Transverse colon (tissue), 4 donors: ENCODE measurements at regions not wholly inside any gene's neighbourhood (a gene's known extent, or its start where the extent isn't known, plus 50 kb on each side); places are given as distances from the start of the nearest gene placed in this dataset.
A peak's percentile ranks its signal among the peaks of the same experiment; 100 is the strongest.

Source experiments
- DNase-seq: peaks from one replicate; pipeline ENCODE4 v3.0.0-alpha.2; 2019
- H3K27ac ChIP-seq, 4 donors: fragments of 200-600 bp; sonication (generic); 2 replicates each; pipeline ENCODE4 v1.5.1; 2016 to 2018; ENCODE audit warnings: inconsistent platforms in 4 of 4
- H3K27me3 ChIP-seq: fragments of 200-600 bp; sonication (generic); 2 replicates; pipeline ENCODE4 v1.5.1; 2017; ENCODE audit warnings: inconsistent platforms
- H3K36me3 ChIP-seq, 4 donors: fragments of 200-600 bp; sonication (generic); 2 replicates each; pipeline ENCODE4 v1.5.1; 2017 to 2019; ENCODE audit warnings: inconsistent platforms in 4 of 4
- H3K4me1 ChIP-seq, 4 donors: fragments of 200-600 bp; sonication (generic); 2 replicates each; pipeline ENCODE4 v1.5.1; 2017 to 2020; ENCODE audit warnings: inconsistent platforms in 4 of 4
- H3K4me3 ChIP-seq, 4 donors: fragments of 200-600 bp; sonication (generic); 1 replicate in 1 of 4; 2 replicates in 3 of 4; pipeline versions ENCODE4 v1.5.1 to v1.6.1; 2017 to 2019; ENCODE audit warnings: inconsistent platforms in 4 of 4
- H3K9me3 ChIP-seq, 2 donors: fragments of 200-600 bp; sonication (generic); 2 replicates each; pipeline ENCODE4 v1.5.1; 2017 to 2019; ENCODE audit warnings: inconsistent platforms in 2 of 2
- CTCF ChIP-seq, 5 experiments: fragments of 200-600 bp in 3 of 5; fragments of 450-650 bp in 2 of 5; sonication (generic) in 3 of 5; IDR thresholded peaks; 1 replicate in 2 of 5; 2 replicates in 3 of 5; pipeline ENCODE4 v1.5.1; 2016 to 2017; ENCODE audit warnings: antibody characterized with exemption in 5 of 5, inconsistent platforms in 3 of 5, mild to moderate bottlenecking in 2 of 5, moderate library complexity in 1 of 5
- EP300 ChIP-seq: sonication (generic); formaldehyde crosslinking; IDR thresholded peaks from one replicate; pipeline ENCODE4 v1.6.1; 2017; ENCODE audit warnings: antibody characterized with exemption, low read depth
- POLR2A ChIP-seq: fragments of 450-650 bp; IDR thresholded peaks from one replicate; pipeline ENCODE4 v1.6.1; 2016; ENCODE audit warnings: antibody characterized with exemption, mild to moderate bottlenecking, moderate library complexity
- POLR2AphosphoS5 ChIP-seq, 3 donors: sonication (generic); formaldehyde crosslinking; IDR thresholded peaks; one replicate each; pipeline ENCODE4 v1.6.1; 2016; ENCODE audit warnings: antibody characterized with exemption in 3 of 3
- WGBS, 2 donors: methylation state at CpG; one replicate each; pipeline ENCODE4 v1.1.5; 2018; ENCODE audit warnings: low coverage in 1 of 2; 5-methylcytosine and 5-hydroxymethylcytosine counted together
- in situ Hi-C, 4 donors: fragments of 200-750 bp; cut with MboI; loops; one replicate each; pipeline versions ENCODE4 v1.15.0 to v1.15.1; 2017; ENCODE audit warnings: low sequenced_read_pairs in 3 of 4, low pct_ligation_motif_present in 1 of 4, low pct_unique_long_range_greater_than_20kb in 1 of 4
- intact Hi-C: fragments of 100-400 bp; cut with DNase I; formaldehyde crosslinking; loops from one replicate; pipeline ENCODE4 v1.15.1; 2023; ENCODE audit warnings: low total_unique reads

GRCh38 chr6:26295691-26296555 is 69.1 kb upstream of the BTN3A2 start:
- in situ Hi-C loops, result loop anchor here in 1 of 4 donors (25.0 kb wide), 1 partner anchor 866 kb away; no protein-coding TSS in a partner anchor
- Histone ChIP-seq H3K27ac (peak overlapping the region in 1 of 4 donors; percentile 1), H3K27me3 (no peaks in the 10 kb centered on the region)

GRCh38 chr6:26296556-26296856 is 68.5 kb upstream of the BTN3A2 start:
- Histone ChIP-seq H3K27me3 (no peaks in the 10 kb centered on the region), H3K27ac (no peak overlapping the region)

More at GRCh38 chr6:26295691-26296555, 69.1 kb upstream of the BTN3A2 start:
- peaks cover 0 to 3% (median 1%) of the 10 kb centered on the region in 4 donors for H3K4me1 ChIP-seq
- intact Hi-C loops, result no loop called here
- H3K9me3 ChIP-seq, result no peaks in the 10 kb centered on the region
- peak; percentile 27 for DNase-seq
- H3K36me3 ChIP-seq, result no peaks in the 10 kb centered on the region
- TF ChIP-seq POLR2A (no peak), CTCF (IDR thresholded peaks at IDR 0.05) (peak in 1 of 5 experiments; percentile 20)
- H3K4me3 ChIP-seq, result peak overlapping the region in 1 of 4 donors; percentile 1
- WGBS, 2 donors, result 43 to 49% methylated on average over 11 of the region's 11 CpGs

GRCh38 chr6:26296857-26297648 is 67.9 kb upstream of the BTN3A2 start:
- intact Hi-C loops, result no loop called here
- WGBS, 2 donors, result 74 to 86% methylated on average over 3 to 4 of the region's 4 CpGs
- H3K27ac ChIP-seq, result no peak overlapping the region
- peaks cover 0 to 3% (median 1%) of the 10 kb centered on the region in 4 donors for H3K4me1 ChIP-seq
- in situ Hi-C loops, result loop anchor here in 1 of 4 donors (25.0 kb wide), 1 partner anchor 865 kb away; no protein-coding TSS in a partner anchor
- no peaks in the 10 kb centered on the region for H3K9me3 ChIP-seq
- no peaks in the 10 kb centered on the region for H3K36me3 ChIP-seq
- no peak for TF ChIP-seq CTCF (IDR thresholded peaks at IDR 0.05)
- TF ChIP-seq EP300, result no peak
- TF ChIP-seq POLR2AphosphoS5 (IDR thresholded peaks at IDR 0.05), result no peak
- no peak for TF ChIP-seq POLR2A
- H3K27me3 ChIP-seq, result no peaks in the 10 kb centered on the region
- no peak overlapping the region for H3K4me3 ChIP-seq
- no peak for DNase-seq

More at GRCh38 chr6:26296556-26296856, 68.5 kb upstream of the BTN3A2 start:
- no peaks in the 10 kb centered on the region for H3K36me3 ChIP-seq
- TF ChIP-seq POLR2A (no peak), EP300 (no peak), POLR2AphosphoS5 (IDR thresholded peaks at IDR 0.05) (no peak)
- no peak for DNase-seq
- no peaks in the 10 kb centered on the region for H3K9me3 ChIP-seq
- H3K4me3 ChIP-seq, result no peak overlapping the region
- peaks cover 0 to 3% (median 1%) of the 10 kb centered on the region in 4 donors for H3K4me1 ChIP-seq
- intact Hi-C loops (no loop called here), in situ Hi-C loops (loop anchor here in 1 of 4 donors (25.0 kb wide), 1 partner anchor 866 kb away; no protein-coding TSS in a partner anchor)
- 85 to 91% methylated on average over 2 of the region's 2 CpGs for WGBS, 2 donors

GRCh38 chr6:26299286-26300042 is 65.5 kb upstream of the BTN3A2 start:
- no peaks in the 10 kb centered on the region for H3K36me3 ChIP-seq
- no peak overlapping the region for H3K4me3 ChIP-seq
- no peak overlapping the region for H3K27ac ChIP-seq
- no peaks in the 10 kb centered on the region for H3K9me3 ChIP-seq
- peaks cover 0 to 3% (median 1%) of the 10 kb centered on the region in 4 donors for H3K4me1 ChIP-seq
- intact Hi-C loops, result no loop called here
- TF ChIP-seq POLR2A (no peak), EP300 (no peak), POLR2AphosphoS5 (IDR thresholded peaks at IDR 0.05) (no peak), CTCF (IDR thresholded peaks at IDR 0.05) (no peak)
- no peaks in the 10 kb centered on the region for H3K27me3 ChIP-seq
- WGBS, 2 donors, result 60% methylated on average over 10 to 23 of the region's 23 CpGs
- DNase-seq, result no peak
- in situ Hi-C loops, result loop anchor here in 2 of 4 donors (25.0 kb wide), 2 partner anchors 863 to 1213 kb away; no protein-coding TSS in a partner anchor
